PFSK-1 (cell line): ENCODE measurements at regions not wholly inside any gene's neighbourhood (a gene's known extent, or its start where the extent isn't known, plus 50 kb on each side); places are given as distances from the start of the nearest gene placed in this dataset.

Source experiments
- FOXP2 ChIP-seq: optimal IDR thresholded peaks from 2 replicates; pipeline ENCODE3; 2011; ENCODE audit warnings: borderline replicate concordance, control low read depth, inconsistent platforms; ENCODE audit not compliant: insufficient read depth; ENCODE audit errors: extremely low read length, extremely low read depth
- POLR2AphosphoS5 ChIP-seq: IDR thresholded peaks from 2 replicates; pipeline ENCODE4 v1.6.1; 2012; ENCODE audit warnings: low read depth, mild to moderate bottlenecking, control low read depth, low read length, moderate library complexity
- SIN3A ChIP-seq: IDR thresholded peaks from 2 replicates; pipeline ENCODE4 v1.6.1; 2012; ENCODE audit warnings: mild to moderate bottlenecking, low read length, moderate library complexity, borderline replicate concordance; ENCODE audit not compliant: insufficient read depth
- TAF1 ChIP-seq: IDR thresholded peaks from 2 replicates; pipeline ENCODE4 v1.6.1; 2012; ENCODE audit warnings: low read length, control low read depth, borderline replicate concordance; ENCODE audit not compliant: insufficient read depth
- TF ChIP-seq, protein P1 (sequence below), 2 experiments: IDR thresholded peaks; 2 replicates each; pipeline versions ENCODE4 v1.6.1 to v1.8.0; 2011 to 2012; ENCODE audit warnings: low read depth in 2 of 2, low read length in 2 of 2, control low read depth in 1 of 2, inconsistent platforms in 1 of 2, mild to moderate bottlenecking in 1 of 2, moderate library complexity in 1 of 2; ENCODE audit not compliant: insufficient read depth in 1 of 2

- TF ChIP-seq FOXP2 (no peak), POLR2AphosphoS5 (no peak), TAF1 (no peak), SIN3A (no peak)
- TF ChIP-seq, protein P1, sequence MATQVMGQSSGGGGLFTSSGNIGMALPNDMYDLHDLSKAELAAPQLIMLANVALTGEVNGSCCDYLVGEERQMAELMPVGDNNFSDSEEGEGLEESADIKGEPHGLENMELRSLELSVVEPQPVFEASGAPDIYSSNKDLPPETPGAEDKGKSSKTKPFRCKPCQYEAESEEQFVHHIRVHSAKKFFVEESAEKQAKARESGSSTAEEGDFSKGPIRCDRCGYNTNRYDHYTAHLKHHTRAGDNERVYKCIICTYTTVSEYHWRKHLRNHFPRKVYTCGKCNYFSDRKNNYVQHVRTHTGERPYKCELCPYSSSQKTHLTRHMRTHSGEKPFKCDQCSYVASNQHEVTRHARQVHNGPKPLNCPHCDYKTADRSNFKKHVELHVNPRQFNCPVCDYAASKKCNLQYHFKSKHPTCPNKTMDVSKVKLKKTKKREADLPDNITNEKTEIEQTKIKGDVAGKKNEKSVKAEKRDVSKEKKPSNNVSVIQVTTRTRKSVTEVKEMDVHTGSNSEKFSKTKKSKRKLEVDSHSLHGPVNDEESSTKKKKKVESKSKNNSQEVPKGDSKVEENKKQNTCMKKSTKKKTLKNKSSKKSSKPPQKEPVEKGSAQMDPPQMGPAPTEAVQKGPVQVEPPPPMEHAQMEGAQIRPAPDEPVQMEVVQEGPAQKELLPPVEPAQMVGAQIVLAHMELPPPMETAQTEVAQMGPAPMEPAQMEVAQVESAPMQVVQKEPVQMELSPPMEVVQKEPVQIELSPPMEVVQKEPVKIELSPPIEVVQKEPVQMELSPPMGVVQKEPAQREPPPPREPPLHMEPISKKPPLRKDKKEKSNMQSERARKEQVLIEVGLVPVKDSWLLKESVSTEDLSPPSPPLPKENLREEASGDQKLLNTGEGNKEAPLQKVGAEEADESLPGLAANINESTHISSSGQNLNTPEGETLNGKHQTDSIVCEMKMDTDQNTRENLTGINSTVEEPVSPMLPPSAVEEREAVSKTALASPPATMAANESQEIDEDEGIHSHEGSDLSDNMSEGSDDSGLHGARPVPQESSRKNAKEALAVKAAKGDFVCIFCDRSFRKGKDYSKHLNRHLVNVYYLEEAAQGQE (IDR thresholded peaks at IDR 0.05; ENCODE audit: insufficient read depth in 1 of 2, low read depth in 2 of 2, low read length in 2 of 2) = no peak
Observed at GRCh38 chr10:69696073-69696731, 66.2 kb downstream of the FAM241B start.
